SK-N-MC (cell line): ENCODE measurements at regions not wholly inside any gene's neighbourhood (a gene's known extent, or its start where the extent isn't known, plus 50 kb on each side); places are given as distances from the start of the nearest gene placed in this dataset.

Source experiments
- EZH2 ChIP-seq: fragments of 200-600 bp; sonication (generic); IDR thresholded peaks from one replicate; pipeline ENCODE4 v1.6.1; 2017; ENCODE audit warnings: antibody characterized with exemption
- FOXP2 ChIP-seq: optimal IDR thresholded peaks from 2 replicates; pipeline ENCODE3; 2011; ENCODE audit warnings: mild to moderate bottlenecking, moderate library complexity; ENCODE audit not compliant: insufficient read depth; ENCODE audit errors: extremely low read length, control extremely low read depth
- POLR2AphosphoS5 ChIP-seq: IDR thresholded peaks from 2 replicates; pipeline ENCODE4 v1.6.1; 2012; ENCODE audit warnings: mild to moderate bottlenecking, low read depth, low read length, borderline replicate concordance

DNA sequence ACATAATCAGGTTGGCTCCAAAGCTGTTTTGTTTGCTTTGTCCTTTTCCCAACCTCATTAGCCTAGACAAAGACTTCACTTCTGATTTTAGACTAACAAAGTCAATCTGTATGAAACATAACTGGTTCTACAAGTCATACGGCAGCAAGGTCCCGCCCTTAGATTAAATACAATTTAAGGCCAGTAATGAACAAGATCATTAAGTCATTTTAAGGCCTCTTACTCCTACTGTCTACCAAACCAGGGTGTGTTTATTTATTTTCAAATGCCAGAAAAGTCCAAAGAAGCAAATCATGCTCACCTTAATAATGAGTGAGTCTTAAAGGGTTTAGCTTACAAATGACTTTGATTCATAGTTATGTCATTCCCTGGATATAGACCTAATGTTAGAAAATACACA, 148.4 kb upstream of the ACVR2A start:
- TF ChIP-seq POLR2AphosphoS5 (no peak), EZH2 (no peak), FOXP2 (no peak)
